OCI-LY3 (cell line): ENCODE measurements at regions not wholly inside any gene's neighbourhood (a gene's known extent, or its start where the extent isn't known, plus 50 kb on each side); places are given as distances from the start of the nearest gene placed in this dataset.

Experiments used
- CTCF ChIP-seq: fragments of 200-600, 300-600 bp; sonication (generic); IDR thresholded peaks from 2 replicates; pipeline ENCODE4 v1.5.1; 2014; ENCODE audit warnings: antibody characterized with exemption, low read length, low read depth
- EZH2phosphoT487 ChIP-seq: fragments of 200-600 bp; shearing (Covaris generic); IDR thresholded peaks from 2 replicates; pipeline ENCODE4 v1.6.1; 2018; ENCODE audit warnings: antibody characterized with exemption, mixed run types, low read depth

- TF ChIP-seq CTCF (no peak), EZH2phosphoT487 (no peak)
Measured at GRCh38 chr6:74731204-74731603, 474.6 kb downstream of the COL12A1 start.
